Chondrocyte (in vitro differentiated cells): ENCODE measurements at regions not wholly inside any gene's neighbourhood (a gene's known extent, or its start where the extent isn't known, plus 50 kb on each side); places are given as distances from the start of the nearest gene placed in this dataset.
"Not testable (repeated sequence)": the region's sequence is repeated elsewhere in the genome, so short reads cannot be mapped to it uniquely, and the experiment has no call there.

Experiments
- DNase-seq: peaks from one replicate; pipeline ENCODE4 v3.0.0; 2021; ENCODE audit warnings: mixed read lengths, low spot score
- H3K27ac Mint-ChIP-seq: one replicate; pipeline ENCODE4 v1.8.0; 2021; ENCODE audit warnings: mild to moderate bottlenecking, moderate library complexity, mixed read lengths; ENCODE audit not compliant: unreplicated experiment
- H3K27me3 Mint-ChIP-seq: 2 replicates; pipeline ENCODE4 v1.8.0; 2021; ENCODE audit warnings: low read depth, mixed read lengths
- H3K36me3 Mint-ChIP-seq: 2 replicates; pipeline ENCODE4 v1.8.0; 2021; ENCODE audit warnings: low read depth, mixed read lengths
- H3K4me1 Mint-ChIP-seq: 2 replicates; pipeline ENCODE4 v1.8.0; 2021; ENCODE audit warnings: low read depth, mild to moderate bottlenecking, mixed read lengths
- H3K4me3 Mint-ChIP-seq: one replicate; pipeline ENCODE4 v1.8.0; 2021; ENCODE audit warnings: mild to moderate bottlenecking, moderate library complexity, mixed read lengths; ENCODE audit not compliant: unreplicated experiment
- H3K9me3 Mint-ChIP-seq: 2 replicates; pipeline ENCODE4 v1.8.0; 2021; ENCODE audit warnings: low read depth, mixed read lengths
- CTCF ChIP-seq: fragments of 200-600 bp; sonication (generic); IDR thresholded peaks from 2 replicates; pipeline ENCODE4 v1.5.0; 2021; ENCODE audit warnings: antibody characterized with exemption, mild to moderate bottlenecking, moderate library complexity

- Mint-ChIP-seq H3K36me3 (no peaks in the 10 kb centered on the region), H3K9me3 (no peaks in the 10 kb centered on the region), H3K27me3 (peaks cover 8% of the 10 kb centered on the region), H3K4me3 (no peak overlapping the region), H3K27ac (no peak overlapping the region), H3K4me1 (peaks cover 39% of the 10 kb centered on the region)
- DNase-seq = no peak
- TF ChIP-seq CTCF = no peak
These were observed 171.8 kb upstream of the SPRED2 start for GRCh38 chr2:65604246-65604645.

- no peak for DNase-seq
- no peaks in the 10 kb centered on the region for H3K36me3 Mint-ChIP-seq
- peaks cover 32% of the 10 kb centered on the region for H3K4me1 Mint-ChIP-seq
- no peak overlapping the region for H3K27ac Mint-ChIP-seq
- no peaks in the 10 kb centered on the region for H3K9me3 Mint-ChIP-seq
- peaks cover 3% of the 10 kb centered on the region for H3K27me3 Mint-ChIP-seq
- TF ChIP-seq CTCF = no peak
- no peak overlapping the region for H3K4me3 Mint-ChIP-seq
These were observed 170.3 kb upstream of the SPRED2 start for GRCh38 chr2:65602603-65603235.

GRCh38 chr2:65600871-65601270, 168.5 kb upstream of the SPRED2 start:
- not testable (repeated sequence) for H3K9me3 Mint-ChIP-seq, H3K27ac Mint-ChIP-seq
- H3K4me1 Mint-ChIP-seq = peaks cover 23% of the 10 kb centered on the region

GRCh38 chr2:65600351-65600750, 168.0 kb upstream of the SPRED2 start:
- not testable (repeated sequence) for H3K36me3 Mint-ChIP-seq, H3K27me3 Mint-ChIP-seq, H3K27ac Mint-ChIP-seq, H3K4me3 Mint-ChIP-seq, H3K9me3 Mint-ChIP-seq, DNase-seq
- H3K4me1 Mint-ChIP-seq = peaks cover 18% of the 10 kb centered on the region

More at GRCh38 chr2:65600871-65601270, 168.5 kb upstream of the SPRED2 start:
- not testable (repeated sequence) for H3K4me3 Mint-ChIP-seq, H3K36me3 Mint-ChIP-seq, DNase-seq, H3K27me3 Mint-ChIP-seq

GRCh38 chr2:65599693-65600092, 167.3 kb upstream of the SPRED2 start:
- Mint-ChIP-seq H3K36me3 (peaks cover 2% of the 10 kb centered on the region), H3K9me3 (no peaks in the 10 kb centered on the region), H3K4me1 (peaks cover 11% of the 10 kb centered on the region), H3K27ac (no peak overlapping the region), H3K27me3 (peaks cover 2% of the 10 kb centered on the region), H3K4me3 (no peak overlapping the region)
- DNase-seq = no peak
- no peak for TF ChIP-seq CTCF

- Mint-ChIP-seq H3K27ac (no peak overlapping the region), H3K27me3 (peaks cover 2% of the 10 kb centered on the region)
These were observed 166.6 kb upstream of the SPRED2 start for GRCh38 chr2:65598996-65599395.

More at GRCh38 chr2:65598996-65599395, 166.6 kb upstream of the SPRED2 start:
- no peak for TF ChIP-seq CTCF
- Mint-ChIP-seq H3K36me3 (peaks cover 2% of the 10 kb centered on the region), H3K9me3 (no peaks in the 10 kb centered on the region), H3K4me1 (peaks cover 5% of the 10 kb centered on the region), H3K4me3 (no peak overlapping the region)
- no peak for DNase-seq
